Keratinocyte (primary cell): ENCODE measurements at regions not wholly inside any gene's neighbourhood (a gene's known extent, or its start where the extent isn't known, plus 50 kb on each side); places are given as distances from the start of the nearest gene placed in this dataset.

Experiments used
- DNase-seq: peaks from one replicate; pipeline ENCODE4 v3.0.0-alpha.2; 2011; ENCODE audit warnings: low read depth, missing footprints, low spot score
- FAIRE-seq: peaks from 2 replicates; lab custom pipeline; 2011; peaks lifted over from hg19 to GRCh38; lab: Jason Lieb, UNC
- H2AFZ ChIP-seq: 2 replicates; pipeline ENCODE4 v1.6.0; 2012; ENCODE audit warnings: low read length, control low read depth, inconsistent platforms; ENCODE audit not compliant: control insufficient read depth
- H3K27ac ChIP-seq: 2 replicates; pipeline ENCODE4 v1.5.1; 2011; ENCODE audit warnings: low read length; ENCODE audit not compliant: control insufficient read depth, insufficient read depth
- H3K27me3 ChIP-seq: 3 replicates; pipeline ENCODE4 v1.6.0; 2011; ENCODE audit warnings: low read length; ENCODE audit not compliant: control insufficient read depth, insufficient read depth; ENCODE audit errors: extremely low read depth
- H3K36me3 ChIP-seq, 2 experiments: 2 replicates in 1 of 2; 3 replicates in 1 of 2; pipeline ENCODE4 v1.5.1; 2011; ENCODE audit warnings: low read length in 2 of 2, mild to moderate bottlenecking in 1 of 2; ENCODE audit not compliant: control insufficient read depth in 2 of 2, insufficient read depth in 2 of 2; ENCODE audit errors: extremely low read depth in 1 of 2
- H3K4me1 ChIP-seq: 3 replicates; pipeline ENCODE4 v1.5.1; 2011; ENCODE audit warnings: low read length; ENCODE audit not compliant: control insufficient read depth, insufficient read depth; ENCODE audit errors: extremely low read depth
- H3K4me2 ChIP-seq: 3 replicates; pipeline ENCODE4 v1.6.0; 2011; ENCODE audit warnings: low read depth, low read length; ENCODE audit not compliant: control insufficient read depth, insufficient read depth; ENCODE audit errors: extremely low read depth
- H3K4me3 ChIP-seq, 3 experiments: fragments of 200-600 bp in 1 of 3; sonication (generic) in 1 of 3; 2 replicates in 2 of 3; 3 replicates in 1 of 3; pipeline ENCODE4 v1.5.1; 2011 to 2016; ENCODE audit warnings: low read length in 3 of 3, mild to moderate bottlenecking in 3 of 3, control low read depth in 2 of 3, inconsistent platforms in 1 of 3, low read depth in 1 of 3, mixed read lengths in 1 of 3, mixed run types in 1 of 3, moderate library complexity in 1 of 3; ENCODE audit not compliant: control insufficient read depth in 2 of 3, insufficient read depth in 2 of 3; ENCODE audit errors: extremely low read depth in 1 of 3
- H3K79me2 ChIP-seq: 2 replicates; pipeline ENCODE4 v1.6.0; 2012; ENCODE audit warnings: low read length; ENCODE audit not compliant: control insufficient read depth, insufficient read depth
- H3K9ac ChIP-seq: 3 replicates; pipeline ENCODE4 v1.6.0; 2011; ENCODE audit warnings: low read length; ENCODE audit not compliant: control insufficient read depth, insufficient read depth; ENCODE audit errors: extremely low read depth
- H3K9me1 ChIP-seq: 3 replicates; pipeline ENCODE4 v1.6.0; 2011; ENCODE audit warnings: low read length; ENCODE audit not compliant: control insufficient read depth, insufficient read depth; ENCODE audit errors: extremely low read depth
- H3K9me3 ChIP-seq: 2 replicates; pipeline ENCODE4 v1.5.1; 2012; ENCODE audit warnings: low read depth, low read length; ENCODE audit not compliant: control insufficient read depth
- H4K20me1 ChIP-seq: 3 replicates; pipeline ENCODE4 v1.6.0; 2011; ENCODE audit warnings: low read length; ENCODE audit not compliant: control insufficient read depth, insufficient read depth; ENCODE audit errors: extremely low read depth
- CTCF ChIP-seq, 3 experiments: IDR thresholded peaks in 1 of 3; conservative IDR thresholded peaks in 1 of 3; optimal IDR thresholded peaks in 1 of 3; 2 replicates in 2 of 3; 3 replicates in 1 of 3; pipeline versions ENCODE3 to v1.5.1; 2011; ENCODE audit warnings: low read length in 3 of 3, mild to moderate bottlenecking in 3 of 3, moderate library complexity in 2 of 3, control low read depth in 1 of 3, inconsistent platforms in 1 of 3; ENCODE audit not compliant: insufficient read depth in 2 of 3; ENCODE audit errors: extremely low read depth in 1 of 3
- EZH2 ChIP-seq: IDR thresholded peaks from one replicate; pipeline ENCODE4 v1.6.1; 2012; ENCODE audit warnings: inconsistent platforms, mild to moderate bottlenecking, low read length, moderate library complexity
- dilution Hi-C: fragments of 300-500 bp; cut with MboI; formaldehyde crosslinking; loops from one replicate; pipeline ENCODE4 v1.7.0; 2020; ENCODE audit warnings: low sequenced_read_pairs; ENCODE audit not compliant: extremely low pct_ligation_motif_present

GRCh38 chr20:40336533-40336932, 352.5 kb downstream of the MAFB start:
- Histone ChIP-seq H3K27me3 (no peaks in the 10 kb centered on the region), H3K4me2 (no peak overlapping the region), H3K4me1 (no peaks in the 10 kb centered on the region), H4K20me1 (no peaks in the 10 kb centered on the region), H3K4me3 (no peak overlapping the region), H3K79me2 (no peaks in the 10 kb centered on the region), H3K36me3 (no peaks in the 10 kb centered on the region), H2AFZ (no peak overlapping the region), H3K27ac (no peak overlapping the region), H3K9ac (no peak overlapping the region), H3K9me3 (no peaks in the 10 kb centered on the region), H3K9me1 (no peaks in the 10 kb centered on the region)
- no peak for TF ChIP-seq EZH2
- no peak for TF ChIP-seq CTCF (optimal IDR thresholded peaks at IDR 0.05 in 1 of 3, IDR thresholded peaks at IDR 0.05 in 1 of 3, conservative IDR thresholded peaks at IDR 0.05 in 1 of 3; ENCODE audit: extremely low read depth in 1 of 3, insufficient read depth in 2 of 3, low read length in 3 of 3)
- FAIRE-seq, result no peak
- no peak for DNase-seq
- dilution Hi-C loops, result no loop called here

DNA sequence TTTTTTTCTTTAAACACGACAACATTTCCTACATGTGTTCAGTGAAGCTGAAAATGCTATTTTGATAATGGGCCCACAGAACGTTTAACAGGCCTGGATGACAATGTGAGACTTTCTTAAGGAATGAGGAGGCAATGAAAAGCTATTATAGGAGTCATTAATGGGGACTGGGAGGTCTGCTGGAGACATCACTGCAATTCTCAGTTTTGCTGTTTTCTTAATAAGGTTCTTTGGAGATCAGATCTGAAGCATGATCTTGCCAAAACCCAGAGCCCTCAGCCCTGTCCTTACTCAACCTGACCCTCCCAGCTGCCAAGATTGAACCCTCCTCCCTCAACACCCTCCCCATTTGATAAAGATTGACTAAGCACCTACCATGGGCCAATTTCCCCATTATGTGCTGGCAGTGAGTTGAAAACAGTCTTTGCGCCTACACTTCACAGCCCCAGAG, 353.1 kb downstream of the MAFB start:
- Histone ChIP-seq H3K36me3 (no peaks in the 10 kb centered on the region), H3K9me3 (no peaks in the 10 kb centered on the region), H3K27me3 (no peaks in the 10 kb centered on the region), H3K4me3 (no peak overlapping the region), H3K9ac (no peak overlapping the region), H3K79me2 (no peaks in the 10 kb centered on the region), H3K27ac (no peak overlapping the region), H3K4me1 (no peaks in the 10 kb centered on the region), H3K9me1 (no peaks in the 10 kb centered on the region), H4K20me1 (no peaks in the 10 kb centered on the region), H3K4me2 (no peak overlapping the region), H2AFZ (no peak overlapping the region)
- dilution Hi-C loops, result no loop called here
- no peak for FAIRE-seq
- TF ChIP-seq CTCF (optimal IDR thresholded peaks at IDR 0.05 in 1 of 3, IDR thresholded peaks at IDR 0.05 in 1 of 3, conservative IDR thresholded peaks at IDR 0.05 in 1 of 3; ENCODE audit: extremely low read depth in 1 of 3, insufficient read depth in 2 of 3, low read length in 3 of 3), result no peak
- no peak for DNase-seq
